ENCODE measurements at regions not wholly inside any gene's neighbourhood (a gene's known extent, or its start where the extent isn't known, plus 50 kb on each side); places are given as distances from the start of the nearest gene placed in this dataset.

- no peaks in the 10 kb centered on the region for H3K9me3 ChIP-seq (ENCODE audit: control insufficient read depth in 2 of 3, insufficient read depth in 1 of 3, low read length in 3 of 3)
- no peak for FAIRE-seq
- DNase-seq, result no peak
- no peak overlapping the region for H3K9ac ChIP-seq (ENCODE audit: low read length in 3 of 3)
- H3K27me3 ChIP-seq (ENCODE audit: control insufficient read depth, insufficient read depth, low read length), result no peaks in the 10 kb centered on the region
- intact Hi-C loops (cut with DNase I), result no loop called here
- H3K36me3 ChIP-seq (ENCODE audit: control insufficient read depth in 2 of 3, insufficient read depth in 3 of 3, low read length in 3 of 3), result no peaks in the 10 kb centered on the region
- peaks cover 0 to 4% (median 0%) of the 10 kb centered on the region in 3 donors for H3K4me1 ChIP-seq (ENCODE audit: control insufficient read depth in 2 of 3, insufficient read depth in 2 of 3, low read depth in 1 of 3, low read length in 3 of 3)
- no peak overlapping the region for H3K27ac ChIP-seq (ENCODE audit: low read depth in 2 of 2, low read length in 2 of 2)
- H3K4me3 ChIP-seq (ENCODE audit: low read length in 3 of 3), result no peak overlapping the region
- TF ChIP-seq CTCF (IDR thresholded peaks at IDR 0.05; ENCODE audit: borderline replicate concordance, extremely low read depth, insufficient read depth), result no peak
Measured at GRCh38 chr17:33369149-33369548, 76.1 kb upstream of the ASIC2 start.

GRCh38 chr17:33369876-33370275 lies 76.8 kb upstream of the ASIC2 start:
- no peak for FAIRE-seq

GRCh38 chr17:33370401-33370800 lies 77.3 kb upstream of the ASIC2 start:
- Histone ChIP-seq H3K27ac (ENCODE audit: low read depth in 2 of 2, low read length in 2 of 2) (no peak overlapping the region), H3K4me1 (ENCODE audit: control insufficient read depth in 2 of 3, insufficient read depth in 2 of 3, low read depth in 1 of 3, low read length in 3 of 3) (peaks cover 0 to 4% (median 0%) of the 10 kb centered on the region in 3 donors), H3K36me3 (ENCODE audit: control insufficient read depth in 2 of 3, insufficient read depth in 3 of 3, low read length in 3 of 3) (no peaks in the 10 kb centered on the region), H3K27me3 (ENCODE audit: control insufficient read depth, insufficient read depth, low read length) (no peaks in the 10 kb centered on the region), H3K9me3 (ENCODE audit: control insufficient read depth in 2 of 3, insufficient read depth in 1 of 3, low read length in 3 of 3) (no peaks in the 10 kb centered on the region), H3K4me3 (ENCODE audit: low read length in 3 of 3) (no peak overlapping the region), H3K9ac (ENCODE audit: low read length in 3 of 3) (no peak overlapping the region)
- intact Hi-C loops (cut with DNase I), result no loop called here
- no peak for DNase-seq
- no peak for FAIRE-seq
- TF ChIP-seq CTCF (IDR thresholded peaks at IDR 0.05; ENCODE audit: borderline replicate concordance, extremely low read depth, insufficient read depth), result no peak

More at GRCh38 chr17:33369876-33370275, 76.8 kb upstream of the ASIC2 start:
- no peak for DNase-seq
- Histone ChIP-seq H3K27ac (ENCODE audit: low read depth in 2 of 2, low read length in 2 of 2) (no peak overlapping the region), H3K9me3 (ENCODE audit: control insufficient read depth in 2 of 3, insufficient read depth in 1 of 3, low read length in 3 of 3) (no peaks in the 10 kb centered on the region), H3K4me3 (ENCODE audit: low read length in 3 of 3) (no peak overlapping the region), H3K9ac (ENCODE audit: low read length in 3 of 3) (no peak overlapping the region), H3K27me3 (ENCODE audit: control insufficient read depth, insufficient read depth, low read length) (no peaks in the 10 kb centered on the region), H3K36me3 (ENCODE audit: control insufficient read depth in 2 of 3, insufficient read depth in 3 of 3, low read length in 3 of 3) (no peaks in the 10 kb centered on the region), H3K4me1 (ENCODE audit: control insufficient read depth in 2 of 3, insufficient read depth in 2 of 3, low read depth in 1 of 3, low read length in 3 of 3) (peaks cover 0 to 4% (median 0%) of the 10 kb centered on the region in 3 donors)
- intact Hi-C loops (cut with DNase I), result no loop called here
- TF ChIP-seq CTCF (IDR thresholded peaks at IDR 0.05; ENCODE audit: borderline replicate concordance, extremely low read depth, insufficient read depth), result no peak

GRCh38 chr17:33371377-33371776 lies 78.3 kb upstream of the ASIC2 start:
- Histone ChIP-seq H3K9ac (ENCODE audit: low read length in 3 of 3) (no peak overlapping the region), H3K27me3 (ENCODE audit: control insufficient read depth, insufficient read depth, low read length) (no peaks in the 10 kb centered on the region), H3K4me1 (ENCODE audit: control insufficient read depth in 2 of 3, insufficient read depth in 2 of 3, low read depth in 1 of 3, low read length in 3 of 3) (peaks cover 0 to 4% (median 0%) of the 10 kb centered on the region in 3 donors), H3K4me3 (ENCODE audit: low read length in 3 of 3) (no peak overlapping the region), H3K27ac (ENCODE audit: low read depth in 2 of 2, low read length in 2 of 2) (no peak overlapping the region), H3K9me3 (ENCODE audit: control insufficient read depth in 2 of 3, insufficient read depth in 1 of 3, low read length in 3 of 3) (no peaks in the 10 kb centered on the region), H3K36me3 (ENCODE audit: control insufficient read depth in 2 of 3, insufficient read depth in 3 of 3, low read length in 3 of 3) (no peaks in the 10 kb centered on the region)
- FAIRE-seq (no peak), DNase-seq (no peak)
- TF ChIP-seq CTCF (IDR thresholded peaks at IDR 0.05; ENCODE audit: borderline replicate concordance, extremely low read depth, insufficient read depth), result no peak
- intact Hi-C loops (cut with DNase I), result no loop called here

Data from kidney (tissue), 13 donors.